H1 (cell line): ENCODE measurements at regions not wholly inside any gene's neighbourhood (a gene's known extent, or its start where the extent isn't known, plus 50 kb on each side); places are given as distances from the start of the nearest gene placed in this dataset.

Experiments used
- ASH2L ChIP-seq: fragments of 200-600, 300-600 bp; sonication (generic); IDR thresholded peaks from one replicate; pipeline ENCODE4 v1.7.1; 2017; ENCODE audit warnings: low read length
- TBP ChIP-seq: IDR thresholded peaks from 2 replicates; pipeline ENCODE4 v1.6.1; 2011; ENCODE audit warnings: low read depth, low read length, improper control_type of control experiment
- YY1 ChIP-seq: IDR thresholded peaks from 2 replicates; pipeline ENCODE4 v1.6.1; 2011; ENCODE audit warnings: low read depth, mild to moderate bottlenecking, low read length
- TF ChIP-seq, protein P1 (sequence below): fragments of 300-600 bp; sonication (generic); IDR thresholded peaks from 2 replicates; pipeline ENCODE4 v1.7.1; 2012; ENCODE audit warnings: low read length, moderate library complexity, mild to moderate bottlenecking, inconsistent platforms; ENCODE audit not compliant: insufficient replicate concordance

DNA sequence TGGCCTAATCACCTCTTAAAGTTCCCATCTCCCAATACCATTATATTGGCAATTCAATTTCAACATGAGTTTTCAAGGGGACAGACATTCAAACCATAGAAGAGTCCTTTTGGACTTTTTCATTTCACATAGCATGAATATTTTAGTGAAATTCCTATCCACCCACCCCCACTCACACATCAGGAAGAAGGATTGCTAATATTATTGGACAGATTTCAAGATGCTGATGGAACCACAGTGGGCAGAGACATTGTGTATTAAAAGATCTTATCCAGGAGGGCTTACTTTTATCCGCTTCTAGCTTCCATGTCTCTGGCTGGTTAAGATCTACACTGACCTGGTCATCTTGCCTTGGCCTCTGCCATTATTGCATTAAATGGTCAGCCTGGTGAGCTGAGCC, 297.4 kb upstream of the ACVR2A start (continued):
- TF ChIP-seq, protein P1, sequence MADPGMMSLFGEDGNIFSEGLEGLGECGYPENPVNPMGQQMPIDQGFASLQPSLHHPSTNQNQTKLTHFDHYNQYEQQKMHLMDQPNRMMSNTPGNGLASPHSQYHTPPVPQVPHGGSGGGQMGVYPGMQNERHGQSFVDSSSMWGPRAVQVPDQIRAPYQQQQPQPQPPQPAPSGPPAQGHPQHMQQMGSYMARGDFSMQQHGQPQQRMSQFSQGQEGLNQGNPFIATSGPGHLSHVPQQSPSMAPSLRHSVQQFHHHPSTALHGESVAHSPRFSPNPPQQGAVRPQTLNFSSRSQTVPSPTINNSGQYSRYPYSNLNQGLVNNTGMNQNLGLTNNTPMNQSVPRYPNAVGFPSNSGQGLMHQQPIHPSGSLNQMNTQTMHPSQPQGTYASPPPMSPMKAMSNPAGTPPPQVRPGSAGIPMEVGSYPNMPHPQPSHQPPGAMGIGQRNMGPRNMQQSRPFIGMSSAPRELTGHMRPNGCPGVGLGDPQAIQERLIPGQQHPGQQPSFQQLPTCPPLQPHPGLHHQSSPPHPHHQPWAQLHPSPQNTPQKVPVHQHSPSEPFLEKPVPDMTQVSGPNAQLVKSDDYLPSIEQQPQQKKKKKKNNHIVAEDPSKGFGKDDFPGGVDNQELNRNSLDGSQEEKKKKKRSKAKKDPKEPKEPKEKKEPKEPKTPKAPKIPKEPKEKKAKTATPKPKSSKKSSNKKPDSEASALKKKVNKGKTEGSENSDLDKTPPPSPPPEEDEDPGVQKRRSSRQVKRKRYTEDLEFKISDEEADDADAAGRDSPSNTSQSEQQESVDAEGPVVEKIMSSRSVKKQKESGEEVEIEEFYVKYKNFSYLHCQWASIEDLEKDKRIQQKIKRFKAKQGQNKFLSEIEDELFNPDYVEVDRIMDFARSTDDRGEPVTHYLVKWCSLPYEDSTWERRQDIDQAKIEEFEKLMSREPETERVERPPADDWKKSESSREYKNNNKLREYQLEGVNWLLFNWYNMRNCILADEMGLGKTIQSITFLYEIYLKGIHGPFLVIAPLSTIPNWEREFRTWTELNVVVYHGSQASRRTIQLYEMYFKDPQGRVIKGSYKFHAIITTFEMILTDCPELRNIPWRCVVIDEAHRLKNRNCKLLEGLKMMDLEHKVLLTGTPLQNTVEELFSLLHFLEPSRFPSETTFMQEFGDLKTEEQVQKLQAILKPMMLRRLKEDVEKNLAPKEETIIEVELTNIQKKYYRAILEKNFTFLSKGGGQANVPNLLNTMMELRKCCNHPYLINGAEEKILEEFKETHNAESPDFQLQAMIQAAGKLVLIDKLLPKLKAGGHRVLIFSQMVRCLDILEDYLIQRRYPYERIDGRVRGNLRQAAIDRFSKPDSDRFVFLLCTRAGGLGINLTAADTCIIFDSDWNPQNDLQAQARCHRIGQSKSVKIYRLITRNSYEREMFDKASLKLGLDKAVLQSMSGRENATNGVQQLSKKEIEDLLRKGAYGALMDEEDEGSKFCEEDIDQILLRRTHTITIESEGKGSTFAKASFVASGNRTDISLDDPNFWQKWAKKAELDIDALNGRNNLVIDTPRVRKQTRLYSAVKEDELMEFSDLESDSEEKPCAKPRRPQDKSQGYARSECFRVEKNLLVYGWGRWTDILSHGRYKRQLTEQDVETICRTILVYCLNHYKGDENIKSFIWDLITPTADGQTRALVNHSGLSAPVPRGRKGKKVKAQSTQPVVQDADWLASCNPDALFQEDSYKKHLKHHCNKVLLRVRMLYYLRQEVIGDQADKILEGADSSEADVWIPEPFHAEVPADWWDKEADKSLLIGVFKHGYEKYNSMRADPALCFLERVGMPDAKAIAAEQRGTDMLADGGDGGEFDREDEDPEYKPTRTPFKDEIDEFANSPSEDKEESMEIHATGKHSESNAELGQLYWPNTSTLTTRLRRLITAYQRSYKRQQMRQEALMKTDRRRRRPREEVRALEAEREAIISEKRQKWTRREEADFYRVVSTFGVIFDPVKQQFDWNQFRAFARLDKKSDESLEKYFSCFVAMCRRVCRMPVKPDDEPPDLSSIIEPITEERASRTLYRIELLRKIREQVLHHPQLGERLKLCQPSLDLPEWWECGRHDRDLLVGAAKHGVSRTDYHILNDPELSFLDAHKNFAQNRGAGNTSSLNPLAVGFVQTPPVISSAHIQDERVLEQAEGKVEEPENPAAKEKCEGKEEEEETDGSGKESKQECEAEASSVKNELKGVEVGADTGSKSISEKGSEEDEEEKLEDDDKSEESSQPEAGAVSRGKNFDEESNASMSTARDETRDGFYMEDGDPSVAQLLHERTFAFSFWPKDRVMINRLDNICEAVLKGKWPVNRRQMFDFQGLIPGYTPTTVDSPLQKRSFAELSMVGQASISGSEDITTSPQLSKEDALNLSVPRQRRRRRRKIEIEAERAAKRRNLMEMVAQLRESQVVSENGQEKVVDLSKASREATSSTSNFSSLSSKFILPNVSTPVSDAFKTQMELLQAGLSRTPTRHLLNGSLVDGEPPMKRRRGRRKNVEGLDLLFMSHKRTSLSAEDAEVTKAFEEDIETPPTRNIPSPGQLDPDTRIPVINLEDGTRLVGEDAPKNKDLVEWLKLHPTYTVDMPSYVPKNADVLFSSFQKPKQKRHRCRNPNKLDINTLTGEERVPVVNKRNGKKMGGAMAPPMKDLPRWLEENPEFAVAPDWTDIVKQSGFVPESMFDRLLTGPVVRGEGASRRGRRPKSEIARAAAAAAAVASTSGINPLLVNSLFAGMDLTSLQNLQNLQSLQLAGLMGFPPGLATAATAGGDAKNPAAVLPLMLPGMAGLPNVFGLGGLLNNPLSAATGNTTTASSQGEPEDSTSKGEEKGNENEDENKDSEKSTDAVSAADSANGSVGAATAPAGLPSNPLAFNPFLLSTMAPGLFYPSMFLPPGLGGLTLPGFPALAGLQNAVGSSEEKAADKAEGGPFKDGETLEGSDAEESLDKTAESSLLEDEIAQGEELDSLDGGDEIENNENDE: no peak
- TF ChIP-seq ASH2L: no peak
- TF ChIP-seq YY1: no peak
- no peak for TF ChIP-seq TBP
- TF ChIP-seq, all 59 proteins: peak for 0
